Panc1 (cell line): ENCODE measurements at regions not wholly inside any gene's neighbourhood (a gene's known extent, or its start where the extent isn't known, plus 50 kb on each side); places are given as distances from the start of the nearest gene placed in this dataset.

Experiments used
- ATAC-seq: fragments of 200-7000 bp; cut with Tn5 transposase; 2 replicates; pipeline ENCODE4 v1.9.1; 2020; ENCODE audit warnings: mild to moderate bottlenecking, moderate library complexity
- BruUV-seq: library from RNA; stranded (reverse); fragments of 400-500 nt; replicated peaks from 2 replicates; lab custom pipeline; 2021; lab: Mats Ljungman, UMichigan
- CTCF ChIA-PET: fragments of 300-600 bp; sonication (Branson Sonifier 250); formaldehyde crosslinking; loops from one replicate; lab custom pipeline; 2022; ENCODE audit warnings: antibody characterized with exemption; lab: Charles Lee
- POLR2A ChIA-PET: fragments of 300-600 bp; sonication (Branson Sonifier 250); formaldehyde crosslinking; loops from one replicate; lab custom pipeline; 2022; ENCODE audit warnings: antibody characterized with exemption; lab: Charles Lee
- DNase-seq: peaks from one replicate; pipeline ENCODE4 v3.0.0-alpha.2; 2010; ENCODE audit warnings: low read depth, low spot score
- H3K27ac ChIP-seq: 2 replicates; pipeline ENCODE4 v1.5.1; 2011; ENCODE audit warnings: mild to moderate bottlenecking, low read length, inconsistent platforms
- H3K27me3 ChIP-seq: fragments of 200-500 bp; sonication (Bioruptor generic); 2 replicates; pipeline ENCODE4 v1.6.0; 2014; ENCODE audit warnings: low read length, inconsistent platforms; ENCODE audit not compliant: control insufficient read depth, insufficient read depth
- H3K36me3 ChIP-seq: fragments of 200-500 bp; sonication (Bioruptor generic); 2 replicates; pipeline ENCODE4 v1.5.1; 2014; ENCODE audit warnings: inconsistent platforms, mild to moderate bottlenecking, low read length, moderate library complexity; ENCODE audit not compliant: control insufficient read depth, insufficient read depth
- H3K4me1 ChIP-seq: 2 replicates; pipeline ENCODE4 v1.5.1; 2011; ENCODE audit warnings: inconsistent platforms, mild to moderate bottlenecking, low read length, moderate library complexity; ENCODE audit not compliant: control insufficient read depth, insufficient read depth
- H3K4me3 ChIP-seq, 2 experiments: 2 replicates each; pipeline ENCODE4 v1.5.1; 2011 to 2012; ENCODE audit warnings: low read depth in 2 of 2, low read length in 2 of 2, mild to moderate bottlenecking in 2 of 2, inconsistent platforms in 1 of 2, moderate library complexity in 1 of 2
- H3K9me3 ChIP-seq: fragments of 200-500 bp; sonication (Bioruptor generic); 2 replicates; pipeline ENCODE4 v1.5.1; 2014; ENCODE audit warnings: low read depth, mild to moderate bottlenecking, inconsistent platforms, low read length, moderate library complexity; ENCODE audit not compliant: control insufficient read depth, insufficient read depth
- CTCF ChIP-seq: fragments of 450-650 bp; IDR thresholded peaks from 2 replicates; pipeline ENCODE4 v1.5.1; 2017; ENCODE audit warnings: mild to moderate bottlenecking
- POLR2AphosphoS5 ChIP-seq: IDR thresholded peaks from 2 replicates; pipeline ENCODE4 v1.6.1; 2012; ENCODE audit warnings: mild to moderate bottlenecking, low read depth, low read length, moderate library complexity
- REST ChIP-seq, 2 experiments: IDR thresholded peaks; 2 replicates each; pipeline ENCODE4 v1.6.1; 2011 to 2012; ENCODE audit warnings: low read depth in 2 of 2, control low read depth in 1 of 2, low read length in 1 of 2, mild to moderate bottlenecking in 1 of 2, moderate library complexity in 1 of 2; ENCODE audit not compliant: insufficient read depth in 1 of 2
- SIN3A ChIP-seq: IDR thresholded peaks from 2 replicates; pipeline ENCODE4 v1.6.1; 2012; ENCODE audit warnings: low read depth, mild to moderate bottlenecking, low read length, moderate library complexity, borderline replicate concordance; ENCODE audit not compliant: insufficient read depth
- TCF7L2 ChIP-seq: IDR thresholded peaks from 2 replicates; pipeline ENCODE4 v1.6.1; 2011; ENCODE audit warnings: mild to moderate bottlenecking, low read depth, low read length, inconsistent platforms
- in situ Hi-C: cut with HindIII; loops from 2 replicates; pipeline ENCODE4 v1.10.0; 2016; ENCODE audit warnings: low sequenced_read_pairs, low pct_unique_long_range_greater_than_20kb
- intact Hi-C: fragments of 100-400 bp; cut with micrococcal nuclease; formaldehyde crosslinking; loops from one replicate; pipeline ENCODE4 v1.10.0; 2022; ENCODE audit not compliant: unreplicated experiment

GRCh38 chr20:47907031-47907675 lies 121.9 kb upstream of the SULF2 start (continued):
- no peak for TF ChIP-seq SIN3A

GRCh38 chr20:47906348-47906660 lies 121.0 kb upstream of the SULF2 start:
- Histone ChIP-seq H3K4me3 (no peak overlapping the region), H3K27ac (no peak overlapping the region), H3K9me3 (no peaks in the 10 kb centered on the region), H3K27me3 (no peaks in the 10 kb centered on the region; the same call in 1 of the 2 replicates), H3K4me1 (no peaks in the 10 kb centered on the region), H3K36me3 (no peaks in the 10 kb centered on the region)
- TF ChIP-seq CTCF (no peak), SIN3A (no peak), REST (IDR thresholded peaks at IDR 0.05; ENCODE audit: insufficient read depth in 1 of 2, low read depth in 2 of 2, low read length in 1 of 2) (no peak), TCF7L2 (no peak), POLR2AphosphoS5 (no peak)
- ATAC-seq (no peak), DNase-seq (no peak)
- intact Hi-C loops, result no loop called here
- in situ Hi-C loops, result no loop called here
- BruUV-seq, result no TSS peak
- ChIA-PET POLR2A (no interaction called here), CTCF (no interaction called here)

GRCh38 chr20:47905628-47906347 lies 120.5 kb upstream of the SULF2 start:
- no TSS peak for BruUV-seq
- intact Hi-C loops, result no loop called here

More at GRCh38 chr20:47905628-47906347, 120.5 kb upstream of the SULF2 start:
- CTCF ChIA-PET, result no interaction called here
- Histone ChIP-seq H3K36me3 (no peaks in the 10 kb centered on the region), H3K4me3 (no peak overlapping the region), H3K4me1 (no peaks in the 10 kb centered on the region), H3K27ac (no peak overlapping the region), H3K27me3 (no peaks in the 10 kb centered on the region; the same call in 1 of the 2 replicates), H3K9me3 (no peaks in the 10 kb centered on the region)
- no peak for TF ChIP-seq CTCF
- no peak for TF ChIP-seq POLR2AphosphoS5
- TF ChIP-seq TCF7L2, result no peak
- no peak for TF ChIP-seq REST (IDR thresholded peaks at IDR 0.05; ENCODE audit: insufficient read depth in 1 of 2, low read depth in 2 of 2, low read length in 1 of 2)
- TF ChIP-seq SIN3A, result no peak
- POLR2A ChIA-PET, result no interaction called here
- ATAC-seq (no peak), DNase-seq (no peak)
- in situ Hi-C loops, result no loop called here
